B cell (primary cell): ENCODE measurements at regions not wholly inside any gene's neighbourhood (a gene's known extent, or its start where the extent isn't known, plus 50 kb on each side); places are given as distances from the start of the nearest gene placed in this dataset.

Experiments used
- ATAC-seq: fragments of 200-7000 bp; cut with Tn5 transposase; one replicate; pipeline ENCODE4 v1.10.0; 2021; ENCODE audit warnings: low read depth, mild to moderate bottlenecking, moderate number of reproducible peaks, moderate library complexity
- CTCF ChIA-PET: fragments of 350-600 bp; sonication (Branson Sonifier 250); formaldehyde crosslinking; loops from one replicate; lab custom pipeline; 2021; ENCODE audit warnings: antibody characterized with exemption, inconsistent platforms; lab: Charles Lee
- POLR2A ChIA-PET: fragments of 350-600 bp; sonication (Branson Sonifier 250); formaldehyde crosslinking; loops from one replicate; lab custom pipeline; 2021; ENCODE audit warnings: antibody characterized with exemption; lab: Charles Lee
- DNase-seq: peaks from one replicate; pipeline ENCODE4 v3.0.0; 2013
- H2AFZ ChIP-seq: 2 replicates; pipeline ENCODE4 v1.6.1; 2012; ENCODE audit warnings: mild to moderate bottlenecking, low read depth, low read length; ENCODE audit not compliant: insufficient read depth, poor library complexity, severe bottlenecking
- H3K27ac ChIP-seq, 2 donors: 1 replicate in 1 of 2; 2 replicates in 1 of 2; pipeline ENCODE4 v1.5.1; 2012 to 2013; ENCODE audit warnings: low read length in 2 of 2, mild to moderate bottlenecking in 2 of 2, moderate library complexity in 1 of 2
- H3K27me3 ChIP-seq, 4 experiments: fragments of 200-600 bp in 1 of 4; sonication (generic) in 1 of 4; replicated peaks in 1 of 4; 1 replicate in 2 of 4; 2 replicates in 2 of 4; pipeline versions ENCODE4 v1.6.1 to v1.7.0; 2013 to 2016; ENCODE audit warnings: low read length in 3 of 4, mild to moderate bottlenecking in 2 of 4, mixed read lengths in 1 of 4, moderate library complexity in 1 of 4; ENCODE audit not compliant: insufficient read depth in 4 of 4, control insufficient read depth in 3 of 4; ENCODE audit errors: control extremely low read depth in 1 of 4
- H3K36me3 ChIP-seq, 2 experiments: replicated peaks in 1 of 2; 1 replicate in 1 of 2; 2 replicates in 1 of 2; pipeline versions ENCODE4 v1.6.1 to v1.7.1; 2013; ENCODE audit warnings: low read length in 1 of 2; ENCODE audit not compliant: insufficient read depth in 2 of 2, control insufficient read depth in 1 of 2; ENCODE audit errors: control extremely low read depth in 1 of 2, extremely low read depth in 1 of 2
- H3K4me1 ChIP-seq, 2 donors: fragments of 200-600 bp in 1 of 2; sonication (generic) in 1 of 2; 1 replicate in 1 of 2; 2 replicates in 1 of 2; pipeline versions ENCODE4 v1.5.1 to v1.6.1; 2013 to 2017; ENCODE audit warnings: low read length in 2 of 2; ENCODE audit not compliant: control insufficient read depth in 2 of 2, insufficient read depth in 2 of 2
- H3K4me2 ChIP-seq: replicated peaks from 2 replicates; pipeline ENCODE3; 2012; ENCODE audit warnings: mild to moderate bottlenecking, low read depth, low read length; ENCODE audit not compliant: poor library complexity, severe bottlenecking
- H3K4me3 ChIP-seq, 5 experiments: fragments of 200-600 bp in 1 of 5; sonication (generic) in 1 of 5; 1 replicate in 3 of 5; 2 replicates in 2 of 5; pipeline versions ENCODE4 v1.5.1 to v1.7.0; 2011 to 2016; ENCODE audit warnings: low read length in 4 of 5, mild to moderate bottlenecking in 4 of 5, low read depth in 2 of 5, control low read depth in 1 of 5, moderate library complexity in 1 of 5; ENCODE audit not compliant: insufficient read depth in 1 of 5; ENCODE audit errors: control extremely low read depth in 1 of 5, extremely low read depth in 1 of 5
- H3K79me2 ChIP-seq: fragments of 200-600 bp; sonication (generic); one replicate; pipeline ENCODE4 v1.6.0; 2016; ENCODE audit warnings: low read length; ENCODE audit not compliant: control insufficient read depth, insufficient read depth
- H3K9ac ChIP-seq: fragments of 200-600 bp; sonication (generic); 2 replicates; pipeline ENCODE4 v1.6.1; 2017; ENCODE audit warnings: mild to moderate bottlenecking, low read length, moderate library complexity
- H3K9me3 ChIP-seq, 3 donors: one replicate each; pipeline versions ENCODE4 v1.6.1 to v1.7.1; 2013; ENCODE audit warnings: low read length in 2 of 3; ENCODE audit not compliant: control insufficient read depth in 2 of 3, insufficient read depth in 1 of 3; ENCODE audit errors: control extremely low read depth in 1 of 3
- H4K20me1 ChIP-seq: 2 replicates; pipeline ENCODE4 v1.6.0; 2012; ENCODE audit warnings: mild to moderate bottlenecking, low read length; ENCODE audit not compliant: insufficient read depth, control insufficient read depth, poor library complexity, severe bottlenecking
- H3K27ac Mint-ChIP-seq: one replicate; pipeline ENCODE4 v1.8.0; 2021; ENCODE audit warnings: mixed read lengths
- H3K27me3 Mint-ChIP-seq: one replicate; pipeline ENCODE4 v1.8.0; 2021; ENCODE audit warnings: mixed read lengths
- H3K4me1 Mint-ChIP-seq: one replicate; pipeline ENCODE4 v1.8.0; 2021; ENCODE audit warnings: mixed read lengths
- H3K4me3 Mint-ChIP-seq: one replicate; pipeline ENCODE4 v1.8.0; 2021; ENCODE audit warnings: mixed read lengths
- H3K9me3 Mint-ChIP-seq: one replicate; pipeline ENCODE4 v1.8.0; 2022; ENCODE audit warnings: mixed read lengths; ENCODE audit not compliant: insufficient read depth
- EZH2 ChIP-seq: IDR thresholded peaks from 2 replicates; pipeline ENCODE4 v1.6.1; 2012; ENCODE audit warnings: borderline replicate concordance, low read depth, mild to moderate bottlenecking, moderate library complexity, low read length; ENCODE audit not compliant: insufficient read depth, poor library complexity, severe bottlenecking
- WGBS: methylation state at CpG from one replicate; pipeline ENCODE4 v1.1.5; 2013; ENCODE audit warnings: missing lambda C conversion rate; ENCODE audit not compliant: insufficient coverage; 5-methylcytosine and 5-hydroxymethylcytosine counted together
- intact Hi-C: fragments of 100-400 bp; cut with micrococcal nuclease; formaldehyde crosslinking; loops from one replicate; pipeline ENCODE4 v1.10.0; 2022
- TF ChIP-seq, protein P1 (sequence below): fragments of 200-600 bp; IDR thresholded peaks from one replicate; pipeline ENCODE4 v1.8.0; 2022; ENCODE audit warnings: antibody characterized with exemption, mild to moderate bottlenecking

DNA sequence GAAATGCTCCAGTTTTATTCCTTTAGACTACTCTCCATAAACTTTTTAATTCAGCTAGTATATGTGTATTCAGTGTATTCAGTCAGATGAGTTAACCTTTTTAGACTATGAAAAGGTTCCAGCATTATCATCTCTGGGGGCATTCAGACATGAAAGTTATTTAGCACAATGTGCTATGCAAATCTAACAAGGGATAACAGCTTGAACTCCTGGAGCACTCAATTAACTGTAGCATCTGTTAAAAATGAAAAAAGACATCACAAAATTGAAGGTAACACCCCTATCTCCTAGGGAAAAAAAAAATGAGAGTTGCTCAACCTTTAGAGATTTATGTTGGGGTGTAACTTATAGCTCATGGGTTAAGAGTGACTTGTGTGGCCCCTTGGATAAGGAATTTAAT, 211.5 kb downstream of the PHLDA1 start:
- no peak overlapping the region for H3K4me3 Mint-ChIP-seq
- no peak overlapping the region for H2AFZ ChIP-seq

DNA sequence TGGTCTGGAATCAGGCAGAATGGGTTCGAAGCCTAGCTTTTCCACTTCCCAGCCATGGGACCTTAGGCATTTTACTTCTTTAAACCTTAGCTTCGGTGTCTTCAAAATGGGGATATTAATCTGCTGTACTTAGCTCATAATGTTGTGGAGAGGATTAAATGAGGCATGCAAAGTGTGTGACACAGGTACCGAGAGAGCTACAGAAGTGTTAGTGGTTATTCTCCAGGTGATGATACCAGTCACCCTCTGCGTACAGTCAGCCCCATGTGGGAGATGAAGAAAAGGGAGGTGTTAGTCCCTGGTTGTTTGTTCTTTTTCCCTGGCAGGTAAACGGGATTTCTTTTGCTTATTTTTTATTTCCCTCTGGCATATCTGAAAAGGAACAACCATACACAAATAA, 212.1 kb downstream of the PHLDA1 start:
- H3K4me3 ChIP-seq, result no peak overlapping the region
- no peaks in the 10 kb centered on the region for H3K36me3 ChIP-seq
- peaks cover 12% of the 10 kb centered on the region for H3K4me1 Mint-ChIP-seq
- no peaks in the 10 kb centered on the region for H3K9me3 ChIP-seq
- peaks cover 11 to 12% of the 10 kb centered on the region in 2 donors for H3K4me1 ChIP-seq
- TF ChIP-seq, protein P1, sequence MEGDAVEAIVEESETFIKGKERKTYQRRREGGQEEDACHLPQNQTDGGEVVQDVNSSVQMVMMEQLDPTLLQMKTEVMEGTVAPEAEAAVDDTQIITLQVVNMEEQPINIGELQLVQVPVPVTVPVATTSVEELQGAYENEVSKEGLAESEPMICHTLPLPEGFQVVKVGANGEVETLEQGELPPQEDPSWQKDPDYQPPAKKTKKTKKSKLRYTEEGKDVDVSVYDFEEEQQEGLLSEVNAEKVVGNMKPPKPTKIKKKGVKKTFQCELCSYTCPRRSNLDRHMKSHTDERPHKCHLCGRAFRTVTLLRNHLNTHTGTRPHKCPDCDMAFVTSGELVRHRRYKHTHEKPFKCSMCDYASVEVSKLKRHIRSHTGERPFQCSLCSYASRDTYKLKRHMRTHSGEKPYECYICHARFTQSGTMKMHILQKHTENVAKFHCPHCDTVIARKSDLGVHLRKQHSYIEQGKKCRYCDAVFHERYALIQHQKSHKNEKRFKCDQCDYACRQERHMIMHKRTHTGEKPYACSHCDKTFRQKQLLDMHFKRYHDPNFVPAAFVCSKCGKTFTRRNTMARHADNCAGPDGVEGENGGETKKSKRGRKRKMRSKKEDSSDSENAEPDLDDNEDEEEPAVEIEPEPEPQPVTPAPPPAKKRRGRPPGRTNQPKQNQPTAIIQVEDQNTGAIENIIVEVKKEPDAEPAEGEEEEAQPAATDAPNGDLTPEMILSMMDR, result no peak
- no peak for TF ChIP-seq EZH2
- ATAC-seq (no peak), DNase-seq (no peak)
- no peaks in the 10 kb centered on the region for H3K9me3 Mint-ChIP-seq
- H3K27me3 Mint-ChIP-seq, result peaks cover 24% of the 10 kb centered on the region
- no peak overlapping the region for H3K4me3 Mint-ChIP-seq
- CTCF ChIA-PET, result no interaction called here
- no peak overlapping the region for H3K27ac ChIP-seq
- WGBS, result 97% methylated on average over 3 of the region's 5 CpGs
- no peak overlapping the region for H3K4me2 ChIP-seq
- H3K27ac Mint-ChIP-seq, result no peak overlapping the region
- no peaks in the 10 kb centered on the region for H3K79me2 ChIP-seq
- POLR2A ChIA-PET, result no interaction called here
- H3K9ac ChIP-seq, result no peak overlapping the region
- intact Hi-C loops, result no loop called here
- no peak overlapping the region for H2AFZ ChIP-seq
- peaks cover 0 to 4% (median 1%) of the 10 kb centered on the region in 4 experiments for H3K27me3 ChIP-seq
- H4K20me1 ChIP-seq, result no peaks in the 10 kb centered on the region

More for the DNA sequence above, 211.5 kb downstream of the PHLDA1 start:
- H3K9me3 Mint-ChIP-seq, result no peaks in the 10 kb centered on the region
- peaks cover 7 to 8% of the 10 kb centered on the region in 2 donors for H3K4me1 ChIP-seq
- no peaks in the 10 kb centered on the region for H4K20me1 ChIP-seq
- H3K4me3 ChIP-seq, result no peak overlapping the region
- ChIA-PET CTCF (no interaction called here), POLR2A (no interaction called here)
- no peak overlapping the region for H3K27ac Mint-ChIP-seq
- DNase-seq (no peak), ATAC-seq (no peak)
- H3K27me3 Mint-ChIP-seq, result peaks cover 24% of the 10 kb centered on the region
- H3K9ac ChIP-seq, result no peak overlapping the region
- H3K27me3 ChIP-seq, result peaks cover 0 to 4% (median 1%) of the 10 kb centered on the region in 4 experiments
- intact Hi-C loops, result no loop called here
- no peaks in the 10 kb centered on the region for H3K9me3 ChIP-seq
- no peak overlapping the region for H3K27ac ChIP-seq
- H3K4me2 ChIP-seq, result no peak overlapping the region
- no peaks in the 10 kb centered on the region for H3K36me3 ChIP-seq
- H3K79me2 ChIP-seq, result no peaks in the 10 kb centered on the region
- TF ChIP-seq, protein P1, result no peak
- no peak for TF ChIP-seq EZH2
- H3K4me1 Mint-ChIP-seq, result peaks cover 7% of the 10 kb centered on the region
